ENCODE measurements at regions not wholly inside any gene's neighbourhood (a gene's known extent, or its start where the extent isn't known, plus 50 kb on each side); places are given as distances from the start of the nearest gene placed in this dataset.

GRCh38 chr22:47231759-47232158 lies 469.3 kb downstream of the TBC1D22A start:
- no peak for DNase-seq (ENCODE audit: low read depth)
- no peak for TF ChIP-seq CTCF (IDR thresholded peaks at IDR 0.05; ENCODE audit: low read depth, low read length, missing control alignments)
- H3K4me3 ChIP-seq (ENCODE audit: low read depth, low read length): no peak overlapping the region

DNA sequence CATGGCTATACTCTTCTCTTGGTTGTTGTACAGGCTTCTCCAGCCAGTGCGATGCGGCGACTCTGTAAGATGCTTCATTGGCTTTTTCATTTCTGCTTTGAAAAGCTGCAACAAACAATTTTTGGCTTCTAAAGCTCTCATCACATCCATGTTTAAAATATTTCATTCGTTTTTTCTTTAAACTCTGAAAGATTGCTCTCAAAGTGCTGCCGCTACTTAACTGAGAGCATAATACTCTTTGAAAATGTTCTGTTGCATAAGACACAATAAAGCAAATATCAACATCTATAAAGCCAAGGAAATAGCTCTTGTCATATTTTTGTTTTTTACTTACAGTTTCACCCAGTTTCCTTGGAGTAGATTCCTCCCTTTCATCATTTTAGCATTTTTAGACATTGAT lies 468.3 kb downstream of the TBC1D22A start:
- TF ChIP-seq CTCF (IDR thresholded peaks at IDR 0.05; ENCODE audit: low read depth, low read length, missing control alignments): no peak

GRCh38 chr22:47230251-47230650 lies 467.8 kb downstream of the TBC1D22A start:
- H3K4me3 ChIP-seq (ENCODE audit: low read depth, low read length): no peak overlapping the region
- no peak for DNase-seq (ENCODE audit: low read depth)
- TF ChIP-seq CTCF (IDR thresholded peaks at IDR 0.05; ENCODE audit: low read depth, low read length, missing control alignments): no peak

More for the DNA sequence above, 468.3 kb downstream of the TBC1D22A start:
- DNase-seq (ENCODE audit: low read depth): no peak
- H3K4me3 ChIP-seq (ENCODE audit: low read depth, low read length): no peak overlapping the region

DNA sequence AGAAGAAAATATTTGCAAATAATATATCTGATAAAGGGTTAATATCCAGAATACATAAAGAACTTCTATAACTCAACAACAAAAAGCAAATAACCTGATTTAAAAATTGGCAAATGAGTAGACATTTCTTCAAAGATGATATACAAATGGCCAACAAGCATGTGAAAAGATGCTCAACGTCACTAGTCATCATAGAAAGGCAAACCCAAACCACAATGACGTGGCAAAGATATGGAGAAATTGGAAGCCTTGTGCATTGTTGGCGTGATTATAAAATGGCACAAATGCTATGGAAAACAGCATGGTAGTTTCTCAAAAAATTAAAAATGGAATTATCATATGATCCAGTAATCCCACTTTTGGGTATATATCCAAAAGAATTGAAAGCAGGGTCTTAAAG lies 466.3 kb downstream of the TBC1D22A start:
- no peak overlapping the region for H3K4me3 ChIP-seq (ENCODE audit: low read depth, low read length)
- no peak for TF ChIP-seq CTCF (IDR thresholded peaks at IDR 0.05; ENCODE audit: low read depth, low read length, missing control alignments)
- no peak for DNase-seq (ENCODE audit: low read depth)

DNA sequence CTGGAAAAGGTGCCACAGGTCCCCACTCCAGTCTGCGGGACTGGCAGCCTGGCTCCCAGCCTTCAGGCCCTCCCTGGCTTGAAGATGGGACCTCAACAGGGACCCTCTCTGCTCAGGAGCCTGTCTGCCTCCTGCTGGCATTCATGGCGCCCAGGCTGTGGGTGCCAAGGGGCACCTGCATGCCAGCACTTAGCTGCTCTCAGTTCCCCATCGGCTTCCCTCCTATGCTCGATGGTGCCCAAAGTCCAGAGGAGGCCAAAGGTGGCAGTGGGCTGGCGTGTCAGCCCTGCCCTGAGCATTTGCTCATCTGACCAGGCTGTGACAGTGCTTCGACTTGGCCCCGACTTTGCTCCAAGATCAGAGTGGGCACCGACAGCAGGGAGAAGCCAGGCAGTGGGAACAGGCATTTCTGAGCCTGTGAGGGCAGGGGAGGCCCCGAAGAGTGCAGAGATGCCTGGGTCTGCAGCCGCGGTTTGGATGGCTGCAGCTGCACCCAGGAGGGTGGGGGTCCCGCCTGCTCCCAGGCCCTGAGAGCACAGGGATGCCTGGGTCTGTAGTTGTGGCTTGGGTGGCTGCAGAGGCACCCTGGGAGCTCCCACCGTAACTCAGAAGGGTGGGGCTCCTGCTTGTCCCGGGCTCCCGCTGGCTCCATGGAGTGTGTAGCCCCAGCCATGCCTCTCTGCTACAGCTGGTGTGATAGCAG lies 463.6 kb downstream of the TBC1D22A start:
- no peak for TF ChIP-seq CTCF (IDR thresholded peaks at IDR 0.05; ENCODE audit: low read depth, low read length, missing control alignments)
- H3K4me3 ChIP-seq (ENCODE audit: low read depth, low read length): no peak overlapping the region
- DNase-seq (ENCODE audit: low read depth): no peak

- no peak for TF ChIP-seq CTCF (IDR thresholded peaks at IDR 0.05; ENCODE audit: low read depth, low read length, missing control alignments)
- no peak overlapping the region for H3K4me3 ChIP-seq (ENCODE audit: low read depth, low read length)
- no peak for DNase-seq (ENCODE audit: low read depth)
Measured at GRCh38 chr22:47225080-47225930, 462.9 kb downstream of the TBC1D22A start.
